Activated CD4-positive, CD25-positive, alpha-beta regulatory T cell treated with anti-CD3 and anti-CD28 coated beads, Interleukin-2, amount 50 U/mL, for 72 hours (primary cell): ENCODE measurements at regions not wholly inside any gene's neighbourhood (a gene's known extent, or its start where the extent isn't known, plus 50 kb on each side); places are given as distances from the start of the nearest gene placed in this dataset.

ENCODE experiments used
- DNase-seq: peaks from one replicate; pipeline ENCODE4 v3.0.0; 2021

DNA sequence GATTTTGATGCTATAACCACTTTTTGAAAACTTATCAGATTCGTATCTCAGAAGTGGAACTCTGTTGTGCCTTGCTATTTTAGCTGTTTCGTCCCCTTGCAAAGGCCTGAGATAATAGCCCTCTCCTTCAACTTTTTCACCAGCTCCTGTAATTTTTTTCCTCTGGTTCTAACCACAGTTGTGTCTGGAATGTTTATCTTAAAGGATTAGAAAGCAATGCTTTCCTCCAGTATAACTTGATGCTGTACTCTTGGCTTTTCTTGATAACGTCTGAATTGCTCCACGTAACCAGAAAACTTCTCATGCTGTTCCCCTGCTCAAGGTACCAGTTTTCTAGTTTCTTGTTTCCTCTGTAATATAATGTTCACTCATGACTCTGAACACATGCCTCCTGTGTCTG lies 209.4 kb downstream of the DTWD2 start:
- DNase-seq = no peak

DNA sequence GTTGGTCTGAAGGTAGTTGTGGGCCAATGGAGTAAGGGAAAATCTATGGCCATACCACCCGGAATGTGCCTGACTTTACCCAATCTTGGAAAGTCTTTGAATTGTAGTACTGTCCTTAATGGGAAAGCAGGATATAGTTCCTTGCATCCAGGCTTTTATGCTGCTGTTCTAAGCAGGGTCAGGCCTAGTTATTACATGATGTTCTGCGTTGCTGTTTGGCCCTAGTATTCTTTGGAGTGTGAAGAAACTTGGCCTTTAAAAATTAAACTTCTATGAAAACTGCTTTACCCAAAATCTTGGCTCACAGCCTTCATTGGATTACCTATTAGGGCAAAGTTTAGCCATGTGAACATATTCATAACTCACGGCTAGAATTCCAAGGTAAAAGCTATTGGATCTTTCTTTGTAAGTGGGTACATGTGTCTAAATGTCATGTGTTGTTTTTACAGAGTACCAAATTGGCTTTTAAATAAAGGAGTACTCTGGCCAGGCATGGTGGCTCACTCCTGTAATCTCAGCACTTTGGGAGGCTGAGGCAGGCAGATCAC lies 211.1 kb downstream of the DTWD2 start:
- DNase-seq = no peak

DNA sequence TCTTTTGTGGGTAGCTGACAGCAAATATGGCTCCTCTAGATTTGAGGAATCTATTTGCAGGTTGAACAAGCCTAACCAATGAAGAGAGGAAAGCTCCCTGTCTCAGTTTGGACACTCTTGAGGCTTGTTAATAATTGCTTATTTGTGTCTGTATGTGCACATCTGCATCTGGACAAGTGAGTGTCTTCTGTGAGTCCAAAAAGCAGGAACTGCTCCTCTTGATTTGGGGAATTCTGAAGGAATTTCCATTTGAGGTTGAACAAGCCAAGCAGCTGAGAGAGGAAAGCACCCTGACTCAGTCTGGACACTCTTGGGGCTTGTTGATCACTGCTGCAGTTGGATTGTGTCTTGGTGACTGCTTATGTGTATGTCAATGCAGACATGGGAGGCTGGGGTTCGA lies 211.6 kb downstream of the DTWD2 start:
- DNase-seq = no peak

- no peak for DNase-seq
Observed at GRCh38 chr5:118775790-118776499, 212.4 kb downstream of the DTWD2 start.

- no peak for DNase-seq
Observed at GRCh38 chr5:118768607-118769175, 219.7 kb downstream of the DTWD2 start.

DNA sequence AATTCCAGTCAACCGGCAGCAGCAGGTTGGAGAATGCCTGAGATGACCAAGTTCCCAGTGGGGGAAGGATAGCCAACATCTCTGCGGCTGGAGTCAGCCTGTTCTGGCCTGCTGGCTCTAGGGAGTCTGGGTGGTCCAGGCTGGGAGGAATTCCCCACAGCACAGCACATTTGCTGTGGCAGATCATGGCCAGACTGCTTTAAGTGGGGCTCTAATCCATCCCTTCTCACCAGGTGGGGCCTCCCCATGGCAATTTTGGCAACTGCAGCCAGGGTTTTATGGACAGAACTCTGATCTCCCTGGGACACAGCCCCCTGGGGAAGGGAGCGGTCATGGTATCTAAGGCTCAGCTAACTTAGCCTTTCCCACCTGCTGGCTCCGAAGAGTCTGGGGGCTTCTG lies 226.1 kb downstream of the DTWD2 start:
- no peak for DNase-seq

GRCh38 chr5:118761814-118762213 lies 226.5 kb downstream of the DTWD2 start:
- no peak for DNase-seq

GRCh38 chr5:118752969-118753368 lies 235.4 kb downstream of the DTWD2 start:
- no peak for DNase-seq

GRCh38 chr5:118736396-118736795 lies 252.0 kb downstream of the DTWD2 start:
- no peak for DNase-seq

- no peak for DNase-seq
Observed at GRCh38 chr5:118733394-118733793, 255.0 kb downstream of the DTWD2 start.

GRCh38 chr5:118728191-118728590 lies 260.2 kb downstream of the DTWD2 start:
- DNase-seq = no peak

DNA sequence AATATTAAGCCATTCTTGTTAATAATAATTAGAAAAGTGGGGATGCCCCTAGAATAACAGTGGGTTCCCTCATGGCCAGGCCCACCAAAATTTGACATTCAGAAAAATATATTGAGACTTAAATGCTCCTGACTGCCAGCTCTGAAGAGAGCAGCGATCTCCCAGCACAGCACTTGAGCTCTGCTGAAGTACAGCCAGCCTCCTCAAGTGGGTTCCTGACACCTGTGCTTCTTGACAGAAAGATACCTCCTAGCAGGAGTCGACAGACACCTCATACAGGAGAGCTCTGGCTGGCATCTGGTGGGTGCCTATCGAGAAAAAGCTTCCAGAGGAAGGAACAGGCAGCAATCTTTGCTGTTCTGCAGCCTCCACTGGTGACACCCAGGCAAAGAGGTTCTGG lies 261.5 kb downstream of the DTWD2 start:
- DNase-seq = no peak

DNA sequence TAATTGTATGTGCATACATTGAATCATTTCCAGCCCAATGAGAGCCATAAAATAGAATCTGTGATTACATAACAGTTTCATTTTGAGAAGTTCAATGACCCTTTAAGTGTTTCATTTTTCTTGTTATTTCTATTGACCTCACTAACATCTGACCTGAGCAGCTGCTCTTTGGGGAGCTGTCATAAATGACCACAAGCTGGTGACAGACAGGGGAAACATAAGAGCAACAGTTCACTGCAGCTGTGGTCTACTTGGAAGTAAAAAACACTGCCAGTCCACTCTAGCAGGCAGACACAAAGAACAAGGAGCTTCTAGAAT lies 265.4 kb downstream of the DTWD2 start:
- no peak for DNase-seq

- no peak for DNase-seq
Observed at GRCh38 chr5:118722122-118723020, 266.0 kb downstream of the DTWD2 start.

DNA sequence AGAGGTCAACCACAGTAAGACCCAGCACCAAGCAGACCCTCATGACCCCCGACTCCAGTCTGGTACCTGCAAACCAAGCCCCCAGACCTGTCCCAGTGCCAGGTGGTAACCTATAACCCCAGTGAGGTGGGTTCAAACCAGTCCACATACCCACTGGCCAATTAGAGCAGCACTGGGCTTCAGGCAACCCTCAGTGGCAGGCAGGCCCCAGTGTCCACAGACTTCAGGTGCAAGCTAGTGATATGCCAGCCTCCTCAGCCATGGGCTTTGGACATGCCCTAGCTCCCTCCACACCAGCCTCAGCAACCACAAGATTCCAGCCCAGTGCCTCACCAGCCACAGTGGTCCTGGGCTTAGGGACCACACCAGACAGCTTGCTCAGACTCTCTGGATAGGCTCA lies 276.6 kb downstream of the DTWD2 start:
- DNase-seq = no peak

- no peak for DNase-seq
Observed at GRCh38 chr5:118705959-118706667, 282.2 kb downstream of the DTWD2 start.

- DNase-seq = no peak
Observed at GRCh38 chr5:118703241-118703640, 285.1 kb downstream of the DTWD2 start.

DNA sequence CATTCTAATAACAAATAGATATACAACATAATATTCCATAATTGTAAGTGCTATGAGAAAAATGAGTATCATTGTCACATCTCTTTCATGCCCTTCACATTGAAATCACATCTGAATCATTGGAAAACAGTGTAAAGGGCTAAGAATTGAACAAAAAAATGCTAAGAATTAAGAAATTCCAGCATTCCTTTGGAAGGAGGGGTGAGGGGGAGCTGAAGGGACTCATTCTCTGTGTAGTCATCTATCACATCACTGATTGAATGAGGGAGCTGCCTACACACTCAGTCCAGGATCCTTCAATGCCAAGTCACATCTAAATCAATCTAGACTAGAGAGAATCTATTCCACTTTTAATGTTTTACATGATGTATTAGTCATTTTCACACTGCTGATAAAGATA lies 286.6 kb downstream of the DTWD2 start:
- no peak for DNase-seq

DNA sequence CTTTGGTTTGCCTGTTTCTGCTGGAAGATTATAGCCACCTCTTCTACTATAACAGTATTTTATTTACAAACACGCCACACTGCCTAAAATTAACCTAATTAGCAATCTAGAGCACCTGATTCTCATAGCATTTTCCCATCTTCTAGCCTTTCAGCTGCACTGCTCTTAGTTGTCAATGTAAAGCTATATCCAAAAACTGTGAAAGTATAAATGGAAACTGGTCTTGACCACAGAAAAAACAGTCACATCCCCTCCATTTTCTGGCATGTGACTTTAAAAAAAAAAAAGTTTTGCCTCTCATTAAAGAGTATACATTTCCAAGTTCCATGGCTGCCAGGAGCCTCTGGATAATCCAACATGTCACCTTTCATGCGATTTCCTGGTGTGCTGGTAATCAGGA lies 287.8 kb downstream of the DTWD2 start:
- DNase-seq = no peak

DNA sequence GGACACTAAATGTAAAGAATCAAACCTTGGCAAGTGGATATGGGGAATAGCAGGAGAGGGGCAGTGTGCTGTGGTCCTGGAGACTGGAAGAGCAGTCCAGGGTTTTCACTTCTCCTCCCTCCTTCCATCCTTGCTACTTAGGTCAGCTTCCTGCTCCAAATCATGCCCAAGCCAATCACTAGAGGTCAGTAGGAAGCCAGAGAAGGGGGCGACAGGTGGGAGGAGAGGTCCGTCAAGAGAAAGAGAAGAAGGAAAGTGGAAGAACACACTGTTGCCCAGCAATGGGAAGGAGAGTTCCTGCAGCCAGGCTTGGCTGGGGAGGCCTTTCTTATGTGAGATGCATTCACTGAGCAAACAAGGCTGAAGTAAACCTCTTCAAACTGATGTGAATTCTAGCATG lies 289.6 kb downstream of the DTWD2 start:
- DNase-seq = no peak

DNA sequence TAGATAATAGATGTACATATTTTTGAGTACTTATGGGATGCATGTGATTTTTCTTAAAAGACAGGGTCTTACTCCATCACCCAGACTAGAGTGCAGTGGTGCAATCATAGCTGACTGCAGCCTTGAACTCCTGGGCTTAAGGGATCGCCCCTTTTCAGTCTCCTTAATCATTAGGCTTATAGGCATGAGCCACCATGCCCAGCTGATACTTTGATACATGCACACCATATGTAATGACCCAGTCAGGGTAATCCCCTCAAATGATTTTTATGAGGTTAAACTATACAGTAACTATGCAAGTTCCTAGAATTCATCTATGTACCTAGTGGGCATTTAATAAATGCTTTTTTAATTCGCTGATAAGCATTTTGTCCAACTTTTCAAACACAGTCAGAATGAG lies 292.3 kb downstream of the DTWD2 start:
- no peak for DNase-seq

DNA sequence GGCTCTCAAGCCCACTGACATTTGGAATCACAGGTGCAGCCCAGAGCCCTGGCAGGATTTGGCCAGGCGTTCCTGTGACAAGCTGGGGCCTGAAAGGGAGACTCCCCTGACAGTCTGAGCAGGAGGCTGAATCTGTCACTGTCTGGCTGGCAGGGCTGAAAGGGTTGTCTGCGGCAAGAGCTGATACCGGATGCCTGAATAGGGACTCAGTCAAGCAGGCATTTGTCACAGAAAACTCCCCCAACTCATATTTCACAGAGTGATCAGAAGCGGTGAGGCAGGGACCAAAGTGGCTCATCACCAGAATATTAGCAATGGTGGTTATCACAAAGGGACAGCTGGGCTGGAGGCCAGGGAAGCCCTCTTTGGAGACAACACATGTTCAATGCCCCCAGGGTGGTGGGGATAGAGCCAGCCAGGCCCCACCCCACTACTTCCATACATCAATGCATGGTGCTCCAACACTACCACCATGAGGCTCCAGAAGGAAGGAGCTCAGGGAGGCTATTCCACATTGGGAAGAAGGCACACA lies 295.5 kb downstream of the DTWD2 start:
- no peak for DNase-seq
